ENCODE measurements at regions not wholly inside any gene's neighbourhood (a gene's known extent, or its start where the extent isn't known, plus 50 kb on each side); places are given as distances from the start of the nearest gene placed in this dataset.

DNA sequence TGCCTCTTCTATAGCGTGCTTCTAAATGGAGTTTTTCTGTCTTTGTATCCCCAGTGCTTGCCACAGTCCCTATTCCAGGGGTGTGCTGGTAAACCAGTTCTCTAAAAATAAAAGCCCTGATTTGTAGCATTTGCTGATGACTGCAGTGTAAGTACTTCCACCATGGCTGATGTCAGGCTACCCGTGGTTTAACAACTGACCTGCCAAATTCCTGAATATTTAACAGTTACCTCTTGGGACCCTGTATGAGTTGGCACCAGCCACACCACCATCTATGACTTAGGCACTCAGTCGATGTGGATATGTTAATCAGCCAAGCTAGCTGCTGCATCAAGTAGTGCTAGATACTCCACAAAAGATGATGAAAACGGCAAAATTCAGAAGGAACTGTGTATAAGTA lies 94.0 kb upstream of the MTNR1B start:
- TF ChIP-seq, protein P1, sequence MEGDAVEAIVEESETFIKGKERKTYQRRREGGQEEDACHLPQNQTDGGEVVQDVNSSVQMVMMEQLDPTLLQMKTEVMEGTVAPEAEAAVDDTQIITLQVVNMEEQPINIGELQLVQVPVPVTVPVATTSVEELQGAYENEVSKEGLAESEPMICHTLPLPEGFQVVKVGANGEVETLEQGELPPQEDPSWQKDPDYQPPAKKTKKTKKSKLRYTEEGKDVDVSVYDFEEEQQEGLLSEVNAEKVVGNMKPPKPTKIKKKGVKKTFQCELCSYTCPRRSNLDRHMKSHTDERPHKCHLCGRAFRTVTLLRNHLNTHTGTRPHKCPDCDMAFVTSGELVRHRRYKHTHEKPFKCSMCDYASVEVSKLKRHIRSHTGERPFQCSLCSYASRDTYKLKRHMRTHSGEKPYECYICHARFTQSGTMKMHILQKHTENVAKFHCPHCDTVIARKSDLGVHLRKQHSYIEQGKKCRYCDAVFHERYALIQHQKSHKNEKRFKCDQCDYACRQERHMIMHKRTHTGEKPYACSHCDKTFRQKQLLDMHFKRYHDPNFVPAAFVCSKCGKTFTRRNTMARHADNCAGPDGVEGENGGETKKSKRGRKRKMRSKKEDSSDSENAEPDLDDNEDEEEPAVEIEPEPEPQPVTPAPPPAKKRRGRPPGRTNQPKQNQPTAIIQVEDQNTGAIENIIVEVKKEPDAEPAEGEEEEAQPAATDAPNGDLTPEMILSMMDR (IDR thresholded peaks at IDR 0.05) = no peak
- TF ChIP-seq POLR2A (IDR thresholded peaks at IDR 0.05) (no peak), EP300 (IDR thresholded peaks at IDR 0.05) (no peak), POLR2AphosphoS5 (IDR thresholded peaks at IDR 0.05) (no peak)

Data from upper lobe of left lung (tissue), 4 donors.